KMS-11 (cell line): ENCODE measurements at regions not wholly inside any gene's neighbourhood (a gene's known extent, or its start where the extent isn't known, plus 50 kb on each side); places are given as distances from the start of the nearest gene placed in this dataset.

Source experiments
- H2AFZ ChIP-seq: fragments of 200-600 bp; sonication (generic); 2 replicates; pipeline ENCODE4 v1.6.1; 2016; ENCODE audit warnings: antibody characterized with exemption, mixed run types, low read depth
- H3K27ac ChIP-seq: fragments of 200-600 bp; sonication (generic); 2 replicates; pipeline ENCODE4 v1.6.1; 2016; ENCODE audit warnings: mild to moderate bottlenecking, mixed run types
- H3K27me3 ChIP-seq: fragments of 200-600 bp; sonication (generic); 2 replicates; pipeline ENCODE4 v1.6.1; 2017; ENCODE audit warnings: mild to moderate bottlenecking, low read depth, mixed run types, moderate library complexity; ENCODE audit not compliant: insufficient read depth
- H3K36me3 ChIP-seq: fragments of 200-600 bp; sonication (generic); 2 replicates; pipeline ENCODE4 v1.6.1; 2017; ENCODE audit warnings: mild to moderate bottlenecking, mixed run types; ENCODE audit not compliant: insufficient read depth
- H3K4me1 ChIP-seq: fragments of 200-600 bp; sonication (generic); 2 replicates; pipeline ENCODE4 v1.6.1; 2016; ENCODE audit warnings: mild to moderate bottlenecking, low read depth, mixed run types; ENCODE audit not compliant: poor library complexity, severe bottlenecking
- H3K4me2 ChIP-seq: fragments of 200-600 bp; sonication (generic); 2 replicates; pipeline ENCODE4 v1.7.0; 2016; ENCODE audit warnings: mild to moderate bottlenecking, mixed run types
- H3K4me3 ChIP-seq: fragments of 200-600 bp; sonication (generic); IDR thresholded peaks from 2 replicates; pipeline ENCODE4 v1.6.1; 2017; ENCODE audit warnings: low read depth, low read length, mixed read lengths; ENCODE audit not compliant: insufficient read depth
- H3K79me2 ChIP-seq: fragments of 200-600 bp; sonication (generic); 2 replicates; pipeline ENCODE4 v1.6.1; 2016; ENCODE audit warnings: low read depth, mixed run types; ENCODE audit not compliant: insufficient read depth
- H3K9ac ChIP-seq: fragments of 200-600 bp; sonication (generic); 2 replicates; pipeline ENCODE4 v1.6.1; 2016; ENCODE audit warnings: mild to moderate bottlenecking, mixed run types
- H4K20me1 ChIP-seq: fragments of 200-600 bp; sonication (generic); 2 replicates; pipeline ENCODE4 v1.6.1; 2016; ENCODE audit warnings: mild to moderate bottlenecking, mixed run types; ENCODE audit not compliant: insufficient read depth
- CTCF ChIP-seq: fragments of 200-600 bp; sonication (generic); conservative IDR thresholded peaks from 2 replicates; pipeline ENCODE4 v1.6.1; 2017; ENCODE audit warnings: low read depth, mild to moderate bottlenecking, antibody characterized with exemption, low read length, moderate library complexity, mixed read lengths

GRCh38 chr2:75788902-75789301 lies 78.2 kb upstream of the GCFC2 start:
- Histone ChIP-seq H3K9ac (no peak overlapping the region), H3K27ac (no peak overlapping the region)
- no peak for TF ChIP-seq CTCF

GRCh38 chr2:75788154-75788553 lies 77.4 kb upstream of the GCFC2 start:
- Histone ChIP-seq H2AFZ (peak overlapping the region; percentile 57; the same call in 1 of the 2 replicates), H3K36me3 (no peaks in the 10 kb centered on the region), H3K79me2 (no peaks in the 10 kb centered on the region), H3K4me3 (no peak overlapping the region), H4K20me1 (no peaks in the 10 kb centered on the region), H3K9ac (no peak overlapping the region), H3K27me3 (no peaks in the 10 kb centered on the region), H3K4me2 (no peak overlapping the region), H3K27ac (no peak overlapping the region), H3K4me1 (peaks cover 7% of the 10 kb centered on the region)
- TF ChIP-seq CTCF: no peak

More at GRCh38 chr2:75788902-75789301, 78.2 kb upstream of the GCFC2 start:
- no peaks in the 10 kb centered on the region for H3K79me2 ChIP-seq
- no peaks in the 10 kb centered on the region for H4K20me1 ChIP-seq
- H3K27me3 ChIP-seq: no peaks in the 10 kb centered on the region
- H2AFZ ChIP-seq: no peak overlapping the region
- peaks cover 7% of the 10 kb centered on the region for H3K4me1 ChIP-seq
- H3K36me3 ChIP-seq: no peaks in the 10 kb centered on the region
- no peak overlapping the region for H3K4me3 ChIP-seq
- H3K4me2 ChIP-seq: no peak overlapping the region

GRCh38 chr2:75787532-75788132 lies 76.9 kb upstream of the GCFC2 start:
- H3K9ac ChIP-seq: no peak overlapping the region
- TF ChIP-seq CTCF: peak; percentile 80
- H3K79me2 ChIP-seq: no peaks in the 10 kb centered on the region
- peaks cover 7% of the 10 kb centered on the region for H3K4me1 ChIP-seq
- peak overlapping the region; percentile 57 for H2AFZ ChIP-seq
- no peak overlapping the region for H3K4me3 ChIP-seq
- H4K20me1 ChIP-seq: no peaks in the 10 kb centered on the region
- no peaks in the 10 kb centered on the region for H3K36me3 ChIP-seq
- H3K27me3 ChIP-seq: no peaks in the 10 kb centered on the region
- no peak overlapping the region for H3K27ac ChIP-seq
- H3K4me2 ChIP-seq: no peak overlapping the region

GRCh38 chr2:75775311-75775823 lies 64.7 kb upstream of the GCFC2 start:
- Histone ChIP-seq H3K4me1 (no peaks in the 10 kb centered on the region), H3K36me3 (no peaks in the 10 kb centered on the region), H3K9ac (no peak overlapping the region), H2AFZ (no peak overlapping the region), H3K27ac (no peak overlapping the region), H3K79me2 (no peaks in the 10 kb centered on the region), H4K20me1 (no peaks in the 10 kb centered on the region), H3K4me2 (no peak overlapping the region), H3K27me3 (no peaks in the 10 kb centered on the region), H3K4me3 (no peak overlapping the region)
- no peak for TF ChIP-seq CTCF
